ENCODE measurements at regions not wholly inside any gene's neighbourhood (a gene's known extent, or its start where the extent isn't known, plus 50 kb on each side); places are given as distances from the start of the nearest gene placed in this dataset.

GRCh38 chr3:54071601-54072000, 50.8 kb upstream of the CACNA2D3 start:
- peak; percentile 53 for DNase-seq (ENCODE audit: low spot score)
- no peak for FAIRE-seq

GRCh38 chr3:54069961-54070360, 52.4 kb upstream of the CACNA2D3 start:
- DNase-seq (ENCODE audit: low spot score) (no peak), FAIRE-seq (no peak)

- no peak for DNase-seq (ENCODE audit: low spot score)
Measured at GRCh38 chr3:54067055-54067698, 55.2 kb upstream of the CACNA2D3 start.

GRCh38 chr3:54066253-54066652, 56.1 kb upstream of the CACNA2D3 start:
- DNase-seq (ENCODE audit: low spot score): no peak
- no peak for FAIRE-seq

More at GRCh38 chr3:54067055-54067698, 55.2 kb upstream of the CACNA2D3 start:
- FAIRE-seq: no peak

- DNase-seq (ENCODE audit: low spot score) (no peak), FAIRE-seq (no peak)
Measured at GRCh38 chr3:54065586-54065985, 56.8 kb upstream of the CACNA2D3 start.

GRCh38 chr3:54065140-54065539, 57.2 kb upstream of the CACNA2D3 start:
- DNase-seq (ENCODE audit: low spot score) (no peak), FAIRE-seq (no peak)

- FAIRE-seq (no peak), DNase-seq (ENCODE audit: low spot score) (no peak)
Measured at GRCh38 chr3:54064486-54064885, 57.9 kb upstream of the CACNA2D3 start.

GRCh38 chr3:54062546-54062945, 59.8 kb upstream of the CACNA2D3 start:
- DNase-seq (ENCODE audit: low spot score) (no peak), FAIRE-seq (no peak)

GRCh38 chr3:54056521-54056920, 65.8 kb upstream of the CACNA2D3 start:
- DNase-seq (ENCODE audit: low spot score) (peak; percentile 47), FAIRE-seq (peak; percentile 42)

GRCh38 chr3:54053882-54054281, 68.5 kb upstream of the CACNA2D3 start:
- no peak for FAIRE-seq
- DNase-seq (ENCODE audit: low spot score): no peak

- no peak for DNase-seq (ENCODE audit: low spot score)
Measured at GRCh38 chr3:54053211-54053610, 69.1 kb upstream of the CACNA2D3 start.

GRCh38 chr3:54047568-54047967, 74.8 kb upstream of the CACNA2D3 start:
- FAIRE-seq (no peak), DNase-seq (ENCODE audit: low spot score) (no peak)

More at GRCh38 chr3:54053211-54053610, 69.1 kb upstream of the CACNA2D3 start:
- FAIRE-seq: no peak

- peak; percentile 40 for FAIRE-seq
- DNase-seq (ENCODE audit: low spot score): peak; percentile 40
Measured at GRCh38 chr3:54046641-54047214, 75.6 kb upstream of the CACNA2D3 start.

- FAIRE-seq: no peak
- no peak for DNase-seq (ENCODE audit: low spot score)
Measured at GRCh38 chr3:54045061-54045815, 77.1 kb upstream of the CACNA2D3 start.

- DNase-seq (ENCODE audit: low spot score) (no peak), FAIRE-seq (no peak)
Measured at GRCh38 chr3:54042259-54042823, 80.0 kb upstream of the CACNA2D3 start.

GRCh38 chr3:54040476-54040875, 81.9 kb upstream of the CACNA2D3 start:
- no peak for FAIRE-seq
- no peak for DNase-seq (ENCODE audit: low spot score)

- FAIRE-seq (no peak), DNase-seq (ENCODE audit: low spot score) (no peak)
Measured at GRCh38 chr3:54038391-54038790, 84.0 kb upstream of the CACNA2D3 start.

- no peak for FAIRE-seq
Measured at GRCh38 chr3:54036543-54036942, 85.8 kb upstream of the CACNA2D3 start.

GRCh38 chr3:54034971-54035370, 87.4 kb upstream of the CACNA2D3 start:
- FAIRE-seq: no peak
- peak; percentile 17 for DNase-seq (ENCODE audit: low spot score)

More at GRCh38 chr3:54036543-54036942, 85.8 kb upstream of the CACNA2D3 start:
- no peak for DNase-seq (ENCODE audit: low spot score)

GRCh38 chr3:54033761-54034160, 88.6 kb upstream of the CACNA2D3 start:
- FAIRE-seq (no peak), DNase-seq (ENCODE audit: low spot score) (no peak)

GRCh38 chr3:54032598-54032997, 89.8 kb upstream of the CACNA2D3 start:
- FAIRE-seq: no peak
- DNase-seq (ENCODE audit: low spot score): no peak

- DNase-seq (ENCODE audit: low spot score) (no peak), FAIRE-seq (no peak)
Measured at GRCh38 chr3:54028372-54028771, 94.0 kb upstream of the CACNA2D3 start.

All from urothelium cell line (cell line).